Activated CD8-positive, alpha-beta memory T cell treated with anti-CD3 and anti-CD28 coated beads, Interleukin-2, amount 10 ng/mL, durations not matched to agents 7 days and 5 days (primary cell): ENCODE measurements at regions not wholly inside any gene's neighbourhood (a gene's known extent, or its start where the extent isn't known, plus 50 kb on each side); places are given as distances from the start of the nearest gene placed in this dataset.
"Not testable (repeated sequence)": the region's sequence is repeated elsewhere in the genome, so short reads cannot be mapped to it uniquely, and the experiment has no call there.

Experiments
- ATAC-seq: fragments of 150-1000 bp; cut with Tn5 transposase; one replicate; pipeline ENCODE4 v1.10.0; 2021; ENCODE audit warnings: moderate library complexity
- CTCF ChIA-PET: fragments of 350-600 bp; sonication (Branson Sonifier 250); formaldehyde crosslinking; loops from one replicate; lab custom pipeline; 2021; ENCODE audit warnings: antibody characterized with exemption; lab: Charles Lee
- DNase-seq: peaks from one replicate; pipeline ENCODE4 v3.0.0-alpha.2; 2020
- H3K27ac Mint-ChIP-seq: one replicate; pipeline ENCODE4 v1.8.0; 2021; ENCODE audit warnings: mild to moderate bottlenecking, mixed read lengths
- H3K27me3 Mint-ChIP-seq: one replicate; pipeline ENCODE4 v1.8.0; 2021; ENCODE audit warnings: mixed read lengths
- H3K36me3 Mint-ChIP-seq: one replicate; pipeline ENCODE4 v1.8.0; 2021; ENCODE audit warnings: mild to moderate bottlenecking, mixed read lengths
- H3K4me1 Mint-ChIP-seq: one replicate; pipeline ENCODE4 v1.8.0; 2021; ENCODE audit warnings: mixed read lengths
- H3K4me3 Mint-ChIP-seq: one replicate; pipeline ENCODE4 v1.8.0; 2021; ENCODE audit warnings: mild to moderate bottlenecking, moderate library complexity, mixed read lengths
- H3K9me3 Mint-ChIP-seq: one replicate; pipeline ENCODE4 v1.8.0; 2022; ENCODE audit warnings: low read depth, mixed read lengths

DNA sequence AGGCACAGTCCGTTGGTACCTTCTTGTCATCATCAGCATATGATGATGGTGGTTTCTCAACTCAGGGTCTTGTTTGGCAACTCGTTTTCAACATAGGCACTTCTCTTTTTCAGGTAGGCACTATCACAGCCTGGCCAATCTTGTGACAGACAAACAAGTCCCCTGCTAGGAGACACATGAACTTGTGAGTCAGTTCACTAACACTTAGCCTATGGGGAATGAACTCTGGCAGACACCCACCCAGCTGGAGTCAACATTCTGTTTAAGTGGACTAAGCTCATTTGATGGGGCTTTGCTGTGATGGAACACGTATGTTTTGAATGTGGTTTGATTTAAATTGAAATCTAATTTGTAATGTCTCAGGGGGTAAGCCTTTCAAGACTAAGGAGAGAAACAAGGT is 100.7 kb upstream of the MAMLD1 start:
- no peak for ATAC-seq
- H3K4me3 Mint-ChIP-seq, result no peak overlapping the region
- H3K36me3 Mint-ChIP-seq, result no peaks in the 10 kb centered on the region
- H3K9me3 Mint-ChIP-seq, result no peaks in the 10 kb centered on the region
- CTCF ChIA-PET, result no interaction called here
- no peaks in the 10 kb centered on the region for H3K27me3 Mint-ChIP-seq
- DNase-seq, result no peak
- peaks cover under 1% of the 10 kb centered on the region for H3K4me1 Mint-ChIP-seq
- no peak overlapping the region for H3K27ac Mint-ChIP-seq

DNA sequence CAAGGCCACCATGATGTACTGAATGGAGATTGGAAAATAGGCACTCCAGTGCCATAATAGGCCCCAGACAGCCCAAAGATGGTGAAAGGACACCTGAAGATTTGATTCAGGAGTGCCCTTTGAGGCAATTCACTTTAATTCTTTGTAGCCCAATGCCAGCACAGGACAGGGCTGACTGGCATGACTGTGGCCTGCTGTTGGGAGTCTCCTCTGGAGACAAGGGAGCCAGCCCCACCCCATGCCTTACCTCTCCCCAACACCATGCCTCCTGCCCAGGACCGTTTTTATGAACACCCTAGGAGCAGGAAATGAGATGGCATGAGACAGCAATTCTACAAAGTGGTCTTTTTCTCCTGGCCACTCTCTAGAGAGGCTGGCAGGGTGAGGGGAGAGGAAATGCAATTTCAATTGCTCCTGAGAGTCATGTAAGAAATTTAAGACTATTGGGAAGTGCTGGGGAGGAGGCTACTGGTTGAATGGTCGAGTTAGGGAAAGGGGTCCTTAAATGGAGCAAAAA is 94.2 kb upstream of the MAMLD1 start:
- H3K27ac Mint-ChIP-seq, result no peak overlapping the region
- no peaks in the 10 kb centered on the region for H3K4me1 Mint-ChIP-seq
- no peaks in the 10 kb centered on the region for H3K27me3 Mint-ChIP-seq
- ATAC-seq, result no peak
- H3K4me3 Mint-ChIP-seq, result no peak overlapping the region
- H3K36me3 Mint-ChIP-seq, result no peaks in the 10 kb centered on the region
- no peaks in the 10 kb centered on the region for H3K9me3 Mint-ChIP-seq
- DNase-seq, result no peak
- CTCF ChIA-PET, result no interaction called here

DNA sequence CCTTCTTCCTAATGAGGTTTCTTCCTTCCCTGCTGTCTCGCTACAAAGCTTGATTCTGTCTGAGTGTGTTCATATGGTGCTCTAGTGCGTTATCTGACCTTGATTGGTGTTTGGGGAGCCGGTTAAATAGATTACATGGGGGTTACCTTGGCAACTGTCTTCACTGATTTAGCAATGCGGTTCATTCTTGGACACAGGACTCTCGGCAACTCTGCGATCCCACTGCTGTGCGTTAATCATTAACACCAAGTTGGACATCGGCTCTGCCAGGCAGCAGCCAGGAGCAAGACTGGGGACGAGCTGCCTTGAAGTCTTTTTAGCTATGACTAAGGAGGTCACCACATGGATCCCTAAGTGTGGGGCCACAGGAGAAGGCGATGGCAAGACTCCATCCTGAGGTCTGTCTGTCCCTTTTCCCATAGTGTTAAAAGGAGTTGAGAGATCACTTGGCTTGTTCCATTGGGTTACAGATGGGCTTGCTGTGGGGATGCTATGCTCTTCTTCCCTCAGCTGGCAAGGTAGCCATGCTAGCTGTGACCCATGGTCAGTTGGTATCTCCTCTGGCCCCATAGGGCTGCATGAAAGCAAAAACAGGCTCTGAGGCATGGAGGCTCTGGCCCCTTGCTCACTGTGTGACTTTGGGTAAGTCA is 93.4 kb upstream of the MAMLD1 start:
- Mint-ChIP-seq H3K4me1 (no peaks in the 10 kb centered on the region), H3K4me3 (no peak overlapping the region), H3K9me3 (no peaks in the 10 kb centered on the region), H3K27ac (no peak overlapping the region), H3K36me3 (no peaks in the 10 kb centered on the region), H3K27me3 (no peaks in the 10 kb centered on the region)
- CTCF ChIA-PET, result no interaction called here
- DNase-seq, result no peak
- ATAC-seq, result no peak

DNA sequence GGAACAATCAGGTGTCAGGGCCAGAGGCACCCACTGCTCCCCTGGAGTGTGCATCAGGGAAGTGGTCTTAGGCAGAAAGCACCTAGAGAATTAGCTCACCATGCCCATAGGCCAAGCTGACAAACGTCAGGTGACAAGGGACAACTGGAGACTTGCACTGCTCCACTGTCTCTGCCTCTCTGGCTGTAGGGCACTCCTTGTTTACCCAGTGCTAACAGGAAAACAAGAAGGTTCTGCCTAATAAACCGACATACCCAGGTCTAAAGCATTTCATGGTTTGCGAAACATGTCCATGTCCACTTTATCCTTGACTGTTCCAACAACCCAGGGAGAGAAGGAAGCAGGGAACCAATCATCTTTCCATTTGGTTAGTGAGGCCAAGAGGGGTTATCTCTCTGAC is 92.5 kb upstream of the MAMLD1 start:
- H3K27ac Mint-ChIP-seq, result no peak overlapping the region
- H3K27me3 Mint-ChIP-seq, result no peaks in the 10 kb centered on the region
- H3K36me3 Mint-ChIP-seq, result no peaks in the 10 kb centered on the region
- ATAC-seq (no peak), DNase-seq (no peak)
- H3K4me3 Mint-ChIP-seq, result no peak overlapping the region
- CTCF ChIA-PET, result no interaction called here
- H3K4me1 Mint-ChIP-seq, result no peaks in the 10 kb centered on the region
- no peaks in the 10 kb centered on the region for H3K9me3 Mint-ChIP-seq

DNA sequence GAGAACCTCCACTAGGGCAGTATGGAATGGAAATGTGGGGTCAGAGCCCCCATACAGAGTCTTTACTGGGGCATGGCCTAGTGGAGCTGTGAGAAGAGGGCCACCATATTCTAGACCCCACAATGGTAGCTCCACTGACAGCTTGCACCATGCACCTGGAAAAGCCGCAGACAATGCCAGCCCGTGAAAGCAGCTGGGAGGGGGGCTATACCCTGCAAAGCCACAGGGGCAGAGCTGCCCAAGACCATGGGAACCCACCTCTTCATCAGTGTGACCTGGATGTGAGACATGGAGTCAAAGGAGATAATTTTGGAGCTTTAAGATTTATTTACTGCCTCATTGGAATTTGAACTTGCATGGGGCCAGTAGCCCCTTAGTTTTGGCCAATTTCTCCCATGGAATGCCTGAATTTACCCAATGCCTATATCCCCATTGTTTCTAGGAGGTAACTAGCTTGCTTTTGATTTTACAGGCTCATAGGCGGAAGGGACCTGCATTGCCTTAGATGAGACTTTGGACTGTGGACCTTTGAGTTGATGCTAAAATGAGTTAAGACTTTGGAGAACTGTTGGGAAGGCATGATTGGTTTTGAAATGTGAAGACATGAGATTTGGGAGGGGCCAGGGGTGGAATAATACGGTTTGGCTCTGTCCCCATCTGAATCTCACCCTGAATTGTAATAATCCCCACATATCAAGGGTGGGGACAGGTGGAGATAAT is 89.4 kb upstream of the MAMLD1 start:
- H3K27ac Mint-ChIP-seq, DNase-seq, H3K9me3 Mint-ChIP-seq, H3K36me3 Mint-ChIP-seq, H3K4me3 Mint-ChIP-seq, ATAC-seq, H3K4me1 Mint-ChIP-seq, CTCF ChIA-PET, H3K27me3 Mint-ChIP-seq: not testable (repeated sequence)

DNA sequence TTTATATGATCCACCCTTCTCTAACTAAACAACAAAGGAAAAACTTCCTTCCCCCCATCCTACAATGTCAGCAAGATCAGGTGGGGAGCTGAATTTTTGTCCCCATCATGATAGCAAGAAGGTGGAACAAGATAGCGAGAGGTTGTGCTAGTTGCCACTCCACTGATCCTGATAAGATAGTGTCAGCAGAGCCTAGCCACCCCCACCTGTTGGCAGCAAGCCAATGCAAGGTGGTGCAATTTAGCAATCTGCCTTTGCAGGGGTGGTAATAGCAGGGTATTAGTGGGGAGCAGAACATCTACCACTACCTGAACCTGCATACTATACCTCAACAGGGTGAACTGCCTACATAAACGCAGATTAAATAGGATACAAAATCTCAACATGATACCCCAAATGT is 80.2 kb upstream of the MAMLD1 start:
- Mint-ChIP-seq H3K27ac (no peak overlapping the region), H3K9me3 (no peaks in the 10 kb centered on the region), H3K36me3 (no peaks in the 10 kb centered on the region), H3K4me3 (no peak overlapping the region), H3K27me3 (no peaks in the 10 kb centered on the region), H3K4me1 (no peaks in the 10 kb centered on the region)
- no peak for ATAC-seq
- CTCF ChIA-PET, result no interaction called here
- no peak for DNase-seq

DNA sequence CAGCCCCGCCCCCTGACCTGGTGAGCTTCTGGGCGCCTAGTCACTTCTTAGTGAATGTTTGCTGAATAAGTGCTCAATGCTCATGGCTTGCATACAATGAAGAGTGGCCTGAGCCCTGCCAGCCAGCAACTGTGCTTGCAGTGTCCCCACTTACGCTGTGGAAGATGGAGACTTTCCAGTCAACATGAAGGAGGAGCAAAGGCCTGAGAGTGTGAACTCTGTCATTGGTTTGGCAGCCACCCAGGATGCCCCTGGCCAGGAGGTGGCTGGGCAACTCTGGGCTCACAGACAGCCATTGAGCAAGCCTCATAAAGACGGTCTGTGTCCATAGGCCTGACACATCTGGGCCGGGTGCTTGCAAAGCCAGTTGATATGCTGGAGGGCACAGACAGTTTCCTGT is 72.1 kb upstream of the MAMLD1 start:
- Mint-ChIP-seq H3K27ac (no peak overlapping the region), H3K36me3 (no peaks in the 10 kb centered on the region), H3K4me1 (no peaks in the 10 kb centered on the region), H3K9me3 (no peaks in the 10 kb centered on the region), H3K27me3 (no peaks in the 10 kb centered on the region), H3K4me3 (no peak overlapping the region)
- DNase-seq (no peak), ATAC-seq (no peak)
- CTCF ChIA-PET, result no interaction called here

DNA sequence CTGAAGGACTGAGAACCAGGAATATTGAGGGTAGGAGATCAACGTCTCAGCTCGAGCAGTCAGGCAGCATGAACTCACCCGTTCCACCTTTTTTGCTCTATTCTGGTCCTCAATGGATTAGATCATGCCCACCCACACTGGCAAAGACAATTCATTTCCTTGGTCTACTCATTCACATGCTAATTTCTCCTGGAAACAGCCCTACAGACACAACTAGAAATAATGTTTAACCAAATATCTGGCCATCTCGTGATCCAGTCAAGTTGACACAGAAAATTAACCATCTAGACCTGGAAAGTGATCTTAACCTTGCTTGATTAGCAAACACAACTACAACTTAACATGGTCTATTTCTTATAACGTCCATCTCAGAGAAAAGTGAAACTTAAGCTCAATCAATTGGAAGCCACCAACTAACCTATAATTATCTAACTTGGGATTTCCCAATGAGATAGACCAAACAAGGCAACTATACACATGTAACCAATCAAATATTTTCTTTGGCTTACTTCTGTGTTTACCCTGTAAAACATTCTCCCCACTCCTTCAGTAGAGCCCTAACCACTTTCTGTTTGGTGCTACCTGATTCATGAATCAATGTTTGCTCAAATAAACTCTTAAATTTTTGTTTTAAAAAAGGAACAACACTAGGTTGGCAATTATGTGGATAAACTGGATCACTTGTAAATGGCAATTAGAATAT is 69.7 kb upstream of the MAMLD1 start:
- Mint-ChIP-seq H3K4me1 (no peaks in the 10 kb centered on the region), H3K9me3 (no peaks in the 10 kb centered on the region), H3K27ac (no peak overlapping the region), H3K27me3 (no peaks in the 10 kb centered on the region), H3K36me3 (no peaks in the 10 kb centered on the region), H3K4me3 (no peak overlapping the region)
- CTCF ChIA-PET, result no interaction called here
- DNase-seq (no peak), ATAC-seq (no peak)

DNA sequence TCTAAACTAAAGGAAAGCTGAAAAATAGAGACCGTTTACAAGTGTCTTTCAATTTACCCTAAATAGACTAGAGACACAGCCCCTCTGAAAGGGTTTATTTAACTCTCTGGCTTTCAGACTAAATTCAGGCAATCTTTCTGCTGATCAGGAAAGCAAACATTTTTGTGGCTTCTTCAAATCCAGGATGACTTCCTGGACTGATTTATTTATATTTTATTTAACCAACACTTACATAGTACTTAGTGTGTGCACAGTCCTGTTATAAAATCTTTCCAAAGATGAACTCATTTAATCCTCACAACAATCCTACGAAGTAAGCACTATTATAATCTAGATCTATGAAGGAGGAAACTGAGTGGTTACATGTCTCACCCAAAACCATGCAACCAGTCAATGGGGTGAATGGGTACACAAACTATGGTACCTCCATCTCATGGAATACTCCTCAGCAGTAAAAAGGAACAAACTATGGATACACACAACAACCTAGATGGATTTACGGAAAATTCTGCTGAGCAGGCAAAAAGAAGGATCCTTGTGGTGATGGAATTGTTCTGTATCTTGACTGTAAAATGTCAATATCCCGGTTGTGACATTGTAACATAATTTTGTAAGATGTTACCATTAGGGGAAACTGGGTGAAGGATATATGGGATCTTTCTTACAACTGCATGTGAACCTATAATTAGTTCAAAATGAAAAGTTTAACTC is 64.1 kb upstream of the MAMLD1 start:
- CTCF ChIA-PET, result no interaction called here
- H3K9me3 Mint-ChIP-seq, result no peaks in the 10 kb centered on the region
- ATAC-seq, result no peak
- no peaks in the 10 kb centered on the region for H3K36me3 Mint-ChIP-seq
- H3K4me3 Mint-ChIP-seq, result no peak overlapping the region
- H3K27me3 Mint-ChIP-seq, result no peaks in the 10 kb centered on the region
- no peaks in the 10 kb centered on the region for H3K4me1 Mint-ChIP-seq
- DNase-seq, result no peak
- H3K27ac Mint-ChIP-seq, result no peak overlapping the region

DNA sequence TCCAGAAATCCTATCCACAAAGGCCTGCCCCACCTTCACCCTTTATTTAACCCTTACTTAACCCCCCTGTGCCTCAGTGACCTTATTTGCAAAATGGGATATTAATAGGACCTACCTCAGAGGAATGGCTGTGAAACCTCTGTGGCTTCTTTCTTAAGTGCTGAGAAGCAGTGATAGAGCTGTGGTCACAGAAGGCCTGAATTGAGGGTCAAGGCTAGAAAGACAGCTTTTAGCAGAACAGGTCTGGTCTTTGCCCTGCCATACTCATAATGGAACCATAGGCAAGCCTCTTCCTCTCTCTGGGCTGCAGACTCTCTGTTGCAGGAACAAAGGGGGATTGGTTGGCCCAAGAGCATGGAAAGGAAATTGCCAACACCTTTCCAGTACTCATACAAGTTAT is 63.5 kb upstream of the MAMLD1 start:
- ATAC-seq, result no peak
- Mint-ChIP-seq H3K4me1 (no peaks in the 10 kb centered on the region), H3K36me3 (no peaks in the 10 kb centered on the region), H3K9me3 (no peaks in the 10 kb centered on the region), H3K4me3 (no peak overlapping the region), H3K27me3 (no peaks in the 10 kb centered on the region), H3K27ac (no peak overlapping the region)
- CTCF ChIA-PET, result no interaction called here
- no peak for DNase-seq

DNA sequence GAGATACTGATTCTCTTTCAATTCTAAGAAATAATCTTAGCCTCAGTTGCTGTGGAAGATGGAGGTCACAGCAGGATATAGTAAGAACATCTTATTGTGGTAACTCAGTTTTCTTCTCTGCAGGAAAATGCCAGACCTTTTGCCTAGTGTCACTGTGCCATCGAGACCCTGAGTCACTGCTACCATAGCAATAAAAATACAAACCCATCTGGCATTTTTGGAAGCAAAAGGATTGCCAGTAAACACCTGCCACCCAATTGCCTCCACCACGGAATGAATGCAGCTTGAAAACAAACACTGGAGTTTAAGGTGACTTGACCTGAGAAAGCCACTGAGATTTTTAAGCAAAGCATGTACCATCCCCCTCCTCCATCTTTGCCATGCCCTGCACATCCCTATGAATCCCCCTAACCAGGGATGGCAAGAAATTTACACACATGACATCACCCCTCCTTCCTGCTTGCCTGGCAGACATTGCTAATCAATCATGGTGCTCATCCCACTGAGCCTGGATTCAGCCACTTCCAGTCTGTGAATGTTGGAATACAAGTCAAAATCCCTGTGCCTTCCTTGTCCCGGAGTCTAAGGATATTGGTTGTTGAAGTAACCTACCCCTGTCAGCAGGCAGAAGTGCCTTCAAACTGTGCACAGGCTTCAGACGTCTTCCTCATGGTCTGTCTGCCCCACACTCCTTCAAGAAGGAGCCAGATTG is 59.6 kb upstream of the MAMLD1 start:
- CTCF ChIA-PET, result no interaction called here
- Mint-ChIP-seq H3K36me3 (no peaks in the 10 kb centered on the region), H3K9me3 (no peaks in the 10 kb centered on the region), H3K27me3 (no peaks in the 10 kb centered on the region), H3K27ac (no peak overlapping the region), H3K4me3 (no peak overlapping the region), H3K4me1 (peaks cover 4% of the 10 kb centered on the region)
- DNase-seq (no peak), ATAC-seq (no peak)

DNA sequence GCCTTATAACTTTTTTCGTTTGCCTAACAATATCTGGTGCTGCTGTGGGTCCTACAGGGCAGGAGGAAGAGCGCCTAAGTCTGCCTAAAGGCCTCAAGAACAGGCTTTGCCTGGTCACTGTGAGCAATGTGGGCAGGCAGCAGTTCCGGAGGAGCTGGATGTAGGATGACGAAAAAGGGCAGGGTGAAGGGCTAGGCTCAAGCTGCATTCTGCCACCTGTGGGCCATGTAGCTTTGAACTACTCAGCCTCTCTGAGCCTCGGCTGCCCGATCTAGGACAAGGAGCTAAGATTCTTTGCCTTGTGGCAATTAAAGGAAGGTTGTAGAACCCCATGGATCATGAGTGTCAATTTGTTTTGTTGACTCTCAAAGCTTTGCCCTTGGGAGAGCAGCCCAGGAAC is 57.1 kb upstream of the MAMLD1 start:
- Mint-ChIP-seq H3K27me3 (no peaks in the 10 kb centered on the region), H3K27ac (no peak overlapping the region), H3K9me3 (no peaks in the 10 kb centered on the region), H3K4me3 (no peak overlapping the region), H3K36me3 (no peaks in the 10 kb centered on the region), H3K4me1 (peaks cover 11% of the 10 kb centered on the region)
- no peak for ATAC-seq
- DNase-seq, result no peak
- CTCF ChIA-PET, result no interaction called here

DNA sequence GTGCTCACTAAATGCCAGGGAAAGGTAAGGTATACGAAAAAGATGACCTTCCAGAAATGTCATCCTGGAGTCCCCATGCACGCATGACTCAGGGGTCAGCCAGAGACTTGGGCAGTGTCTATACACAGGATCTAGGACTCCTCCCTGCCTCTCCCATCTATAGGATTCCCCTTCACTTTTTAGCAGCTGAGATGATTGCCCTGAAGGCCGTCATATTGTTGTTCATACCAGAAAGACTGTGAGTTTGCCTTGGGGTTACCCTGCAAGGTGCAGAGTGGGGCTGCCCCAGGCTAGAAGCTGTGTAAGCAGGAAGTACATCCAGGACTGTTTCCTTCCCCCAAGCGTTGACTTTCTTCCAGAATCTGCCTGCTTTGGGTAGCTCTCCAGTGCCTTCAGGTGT is 55.1 kb upstream of the MAMLD1 start:
- CTCF ChIA-PET, result no interaction called here
- ATAC-seq (no peak), DNase-seq (no peak)
- Mint-ChIP-seq H3K36me3 (no peaks in the 10 kb centered on the region), H3K27me3 (no peaks in the 10 kb centered on the region), H3K27ac (no peak overlapping the region), H3K4me1 (peaks cover 11% of the 10 kb centered on the region), H3K4me3 (no peak overlapping the region), H3K9me3 (no peaks in the 10 kb centered on the region)
